ENCODE measurements at regions not wholly inside any gene's neighbourhood (a gene's known extent, or its start where the extent isn't known, plus 50 kb on each side); places are given as distances from the start of the nearest gene placed in this dataset.

GRCh38 chr6:84414531-84414930 lies 187.1 kb upstream of the CEP162 start:
- DNase-seq, result no peak

- DNase-seq, result no peak
Measured at GRCh38 chr6:84411060-84411629, 183.7 kb upstream of the CEP162 start.

- DNase-seq, result no peak
Measured at GRCh38 chr6:84409911-84410310, 182.5 kb upstream of the CEP162 start.

- DNase-seq, result no peak
Measured at GRCh38 chr6:84408028-84408427, 180.6 kb upstream of the CEP162 start.

- DNase-seq, result no peak
Measured at GRCh38 chr6:84403545-84403944, 176.1 kb upstream of the CEP162 start.

- DNase-seq, result no peak
Measured at GRCh38 chr6:84399003-84399402, 171.6 kb upstream of the CEP162 start.

GRCh38 chr6:84392261-84392660 lies 164.8 kb upstream of the CEP162 start:
- no peak for DNase-seq

- no peak for DNase-seq
Measured at GRCh38 chr6:84390851-84391250, 163.4 kb upstream of the CEP162 start.

- DNase-seq, result no peak
Measured at GRCh38 chr6:84390334-84390733, 162.9 kb upstream of the CEP162 start.

GRCh38 chr6:84379142-84379541 lies 151.7 kb upstream of the CEP162 start:
- no peak for DNase-seq

GRCh38 chr6:84372290-84372689 lies 144.8 kb upstream of the CEP162 start:
- no peak for DNase-seq

- DNase-seq, result no peak
Measured at GRCh38 chr6:84371681-84372080, 144.2 kb upstream of the CEP162 start.

- no peak for DNase-seq
Measured at GRCh38 chr6:84362193-84362821, 134.9 kb upstream of the CEP162 start.

- DNase-seq, result no peak
Measured at GRCh38 chr6:84361372-84362192, 134.1 kb upstream of the CEP162 start.

GRCh38 chr6:84360039-84360438 lies 132.6 kb upstream of the CEP162 start:
- no peak for DNase-seq

- DNase-seq, result no peak
Measured at GRCh38 chr6:84358581-84358980, 131.1 kb upstream of the CEP162 start.

GRCh38 chr6:84357631-84358030 lies 130.2 kb upstream of the CEP162 start:
- DNase-seq, result no peak

GRCh38 chr6:84356907-84357306 lies 129.5 kb upstream of the CEP162 start:
- DNase-seq, result no peak

GRCh38 chr6:84353459-84354423 lies 126.3 kb upstream of the CEP162 start:
- DNase-seq, result no peak

GRCh38 chr6:84350397-84350796 lies 123.0 kb upstream of the CEP162 start:
- DNase-seq, result no peak

GRCh38 chr6:84349542-84349941 lies 122.1 kb upstream of the CEP162 start:
- no peak for DNase-seq

GRCh38 chr6:84348801-84349200 lies 121.4 kb upstream of the CEP162 start:
- no peak for DNase-seq

- DNase-seq, result no peak
Measured at GRCh38 chr6:84346372-84346771, 118.9 kb upstream of the CEP162 start.

Data from activated gamma-delta T cell (primary cell).